ENCODE measurements at regions not wholly inside any gene's neighbourhood (a gene's known extent, or its start where the extent isn't known, plus 50 kb on each side); places are given as distances from the start of the nearest gene placed in this dataset.

DNA sequence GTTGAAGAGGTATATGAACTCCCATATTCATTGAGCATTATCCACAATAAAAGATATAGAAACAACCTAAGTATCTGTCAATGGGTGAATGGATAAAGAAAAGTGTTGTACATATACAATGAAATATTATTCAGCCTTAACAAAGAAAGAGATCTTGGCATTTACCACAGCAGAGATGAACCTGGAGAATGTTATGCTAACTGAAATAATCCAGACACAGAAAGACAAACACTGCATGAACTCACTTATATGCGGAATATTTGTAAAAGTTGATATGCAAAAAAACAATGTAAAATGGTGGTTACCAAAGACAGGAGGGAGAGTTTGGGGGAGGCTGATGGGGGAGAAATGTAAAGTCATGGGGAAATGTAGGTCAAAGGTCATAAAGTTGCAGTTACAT lies 278.7 kb downstream of the ZNF608 start:
- 0 out of 5 replicates have a peak, but pooled peaks cover 0 to 2% of the 10 kb centered on the region in 2 experiments for H3K27me3 ChIP-seq (ENCODE audit: control insufficient read depth in 1 of 2, insufficient read depth in 2 of 2, low read length in 2 of 2)
- no peaks in the 10 kb centered on the region for H4K20me1 ChIP-seq (ENCODE audit: insufficient read depth, low read length)
- ATAC-seq (no peak), FAIRE-seq (no peak), DNase-seq (ENCODE audit: low spot score) (no peak)
- H2AFZ ChIP-seq (ENCODE audit: low read length): no peak overlapping the region
- no peak overlapping the region for H3K4me2 ChIP-seq (ENCODE audit: low read depth, low read length)
- no peaks in the 10 kb centered on the region for H3K36me3 ChIP-seq (replicated peaks in 1 of 2; ENCODE audit: control insufficient read depth in 1 of 2, insufficient read depth in 2 of 2, low read length in 2 of 2)
- 91% methylated on average over 1 of the region's 1 CpG for WGBS (ENCODE audit: low lambda C conversion rate)
- intact Hi-C loops (cut with micrococcal nuclease; ENCODE audit: unreplicated experiment) (no loop called here), in situ Hi-C loops (cut with HindIII; ENCODE audit: extremely low pct_ligation_motif_present, low pct_unique_long_range_greater_than_20kb) (no loop called here)
- no peak for TF ChIP-seq GABPA (IDR thresholded peaks at IDR 0.05; ENCODE audit: low read depth, low read length)
- TF ChIP-seq GABPA (CRISPR knock-in tag; IDR thresholded peaks at IDR 0.05; ENCODE audit: low read depth): no peak
- TF ChIP-seq GABPB1 (CRISPR knock-in tag; IDR thresholded peaks at IDR 0.05): no peak
- no peak for TF ChIP-seq MIXL1 (CRISPR knock-in tag; IDR thresholded peaks at IDR 0.05)
- no peak for TF ChIP-seq RXRB (CRISPR knock-in tag; IDR thresholded peaks at IDR 0.05; ENCODE audit: borderline replicate concordance)
- TF ChIP-seq, protein P1, sequence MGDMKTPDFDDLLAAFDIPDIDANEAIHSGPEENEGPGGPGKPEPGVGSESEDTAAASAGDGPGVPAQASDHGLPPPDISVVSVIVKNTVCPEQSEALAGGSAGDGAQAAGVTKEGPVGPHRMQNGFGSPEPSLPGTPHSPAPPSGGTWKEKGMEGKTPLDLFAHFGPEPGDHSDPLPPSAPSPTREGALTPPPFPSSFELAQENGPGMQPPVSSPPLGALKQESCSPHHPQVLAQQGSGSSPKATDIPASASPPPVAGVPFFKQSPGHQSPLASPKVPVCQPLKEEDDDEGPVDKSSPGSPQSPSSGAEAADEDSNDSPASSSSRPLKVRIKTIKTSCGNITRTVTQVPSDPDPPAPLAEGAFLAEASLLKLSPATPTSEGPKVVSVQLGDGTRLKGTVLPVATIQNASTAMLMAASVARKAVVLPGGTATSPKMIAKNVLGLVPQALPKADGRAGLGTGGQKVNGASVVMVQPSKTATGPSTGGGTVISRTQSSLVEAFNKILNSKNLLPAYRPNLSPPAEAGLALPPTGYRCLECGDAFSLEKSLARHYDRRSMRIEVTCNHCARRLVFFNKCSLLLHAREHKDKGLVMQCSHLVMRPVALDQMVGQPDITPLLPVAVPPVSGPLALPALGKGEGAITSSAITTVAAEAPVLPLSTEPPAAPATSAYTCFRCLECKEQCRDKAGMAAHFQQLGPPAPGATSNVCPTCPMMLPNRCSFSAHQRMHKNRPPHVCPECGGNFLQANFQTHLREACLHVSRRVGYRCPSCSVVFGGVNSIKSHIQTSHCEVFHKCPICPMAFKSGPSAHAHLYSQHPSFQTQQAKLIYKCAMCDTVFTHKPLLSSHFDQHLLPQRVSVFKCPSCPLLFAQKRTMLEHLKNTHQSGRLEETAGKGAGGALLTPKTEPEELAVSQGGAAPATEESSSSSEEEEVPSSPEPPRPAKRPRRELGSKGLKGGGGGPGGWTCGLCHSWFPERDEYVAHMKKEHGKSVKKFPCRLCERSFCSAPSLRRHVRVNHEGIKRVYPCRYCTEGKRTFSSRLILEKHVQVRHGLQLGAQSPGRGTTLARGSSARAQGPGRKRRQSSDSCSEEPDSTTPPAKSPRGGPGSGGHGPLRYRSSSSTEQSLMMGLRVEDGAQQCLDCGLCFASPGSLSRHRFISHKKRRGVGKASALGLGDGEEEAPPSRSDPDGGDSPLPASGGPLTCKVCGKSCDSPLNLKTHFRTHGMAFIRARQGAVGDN (CRISPR knock-in tag; IDR thresholded peaks at IDR 0.05): no peak
- TF ChIP-seq GATAD2A (CRISPR knock-in tag; IDR thresholded peaks at IDR 0.05): no peak
- TF ChIP-seq EED (CRISPR knock-in tag; IDR thresholded peaks at IDR 0.05): no peak
- no peak for TF ChIP-seq ZNF329 (CRISPR knock-in tag; IDR thresholded peaks at IDR 0.05; ENCODE audit: low read depth)
- TF ChIP-seq ZNF354B (CRISPR knock-in tag; IDR thresholded peaks at IDR 0.05): no peak
- no peak for TF ChIP-seq PHF8 (CRISPR knock-in tag; IDR thresholded peaks at IDR 0.05)
- no peak for TF ChIP-seq ZNF577 (CRISPR knock-in tag; IDR thresholded peaks at IDR 0.05; ENCODE audit: borderline replicate concordance, low read depth)
- no peak for TF ChIP-seq ZNF383 (CRISPR knock-in tag; IDR thresholded peaks at IDR 0.05; ENCODE audit: borderline replicate concordance)
- TF ChIP-seq ELF4 (CRISPR knock-in tag; IDR thresholded peaks at IDR 0.05; ENCODE audit: borderline replicate concordance): no peak
- TF ChIP-seq, protein P2, sequence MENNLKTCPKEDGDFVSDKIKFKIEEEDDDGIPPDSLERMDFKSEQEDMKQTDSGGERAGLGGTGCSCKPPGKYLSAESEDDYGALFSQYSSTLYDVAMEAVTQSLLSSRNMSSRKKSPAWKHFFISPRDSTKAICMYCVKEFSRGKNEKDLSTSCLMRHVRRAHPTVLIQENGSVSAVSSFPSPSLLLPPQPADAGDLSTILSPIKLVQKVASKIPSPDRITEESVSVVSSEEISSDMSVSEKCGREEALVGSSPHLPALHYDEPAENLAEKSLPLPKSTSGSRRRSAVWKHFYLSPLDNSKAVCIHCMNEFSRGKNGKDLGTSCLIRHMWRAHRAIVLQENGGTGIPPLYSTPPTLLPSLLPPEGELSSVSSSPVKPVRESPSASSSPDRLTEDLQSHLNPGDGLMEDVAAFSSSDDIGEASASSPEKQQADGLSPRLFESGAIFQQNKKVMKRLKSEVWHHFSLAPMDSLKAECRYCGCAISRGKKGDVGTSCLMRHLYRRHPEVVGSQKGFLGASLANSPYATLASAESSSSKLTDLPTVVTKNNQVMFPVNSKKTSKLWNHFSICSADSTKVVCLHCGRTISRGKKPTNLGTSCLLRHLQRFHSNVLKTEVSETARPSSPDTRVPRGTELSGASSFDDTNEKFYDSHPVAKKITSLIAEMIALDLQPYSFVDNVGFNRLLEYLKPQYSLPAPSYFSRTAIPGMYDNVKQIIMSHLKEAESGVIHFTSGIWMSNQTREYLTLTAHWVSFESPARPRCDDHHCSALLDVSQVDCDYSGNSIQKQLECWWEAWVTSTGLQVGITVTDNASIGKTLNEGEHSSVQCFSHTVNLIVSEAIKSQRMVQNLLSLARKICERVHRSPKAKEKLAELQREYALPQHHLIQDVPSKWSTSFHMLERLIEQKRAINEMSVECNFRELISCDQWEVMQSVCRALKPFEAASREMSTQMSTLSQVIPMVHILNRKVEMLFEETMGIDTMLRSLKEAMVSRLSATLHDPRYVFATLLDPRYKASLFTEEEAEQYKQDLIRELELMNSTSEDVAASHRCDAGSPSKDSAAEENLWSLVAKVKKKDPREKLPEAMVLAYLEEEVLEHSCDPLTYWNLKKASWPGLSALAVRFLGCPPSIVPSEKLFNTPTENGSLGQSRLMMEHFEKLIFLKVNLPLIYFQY (CRISPR knock-in tag; IDR thresholded peaks at IDR 0.05; ENCODE audit: borderline replicate concordance): no peak
- no peak overlapping the region for H3K4me3 ChIP-seq (replicated peaks in 1 of 3; ENCODE audit: insufficient read depth in 1 of 3, low read depth in 2 of 3, low read length in 3 of 3)
- H3K79me2 ChIP-seq (ENCODE audit: insufficient read depth, low read length): no peaks in the 10 kb centered on the region
- CTCF ChIA-PET (ENCODE audit: low intra/inter-chr PET ratio, low total read pairs): no interaction called here
- H3K27ac ChIP-seq (ENCODE audit: extremely low read length, insufficient read depth, low read length): no peak overlapping the region
- no peaks in the 10 kb centered on the region for H3K9me3 ChIP-seq (ENCODE audit: low read length)
- no peak overlapping the region for H3K9ac ChIP-seq (ENCODE audit: insufficient read depth, low read depth, low read length)
- H3K4me1 ChIP-seq (ENCODE audit: insufficient read depth, low read length): no peaks in the 10 kb centered on the region
- no TSS peak for BruUV-seq (replicated peaks)
- POLR2A ChIA-PET: no interaction called here
